Jurkat, Clone E6-1 (cell line): ENCODE measurements at regions not wholly inside any gene's neighbourhood (a gene's known extent, or its start where the extent isn't known, plus 50 kb on each side); places are given as distances from the start of the nearest gene placed in this dataset.
"Not testable (repeated sequence)": the region's sequence is repeated elsewhere in the genome, so short reads cannot be mapped to it uniquely, and the experiment has no call there.

Experiments used
- DNase-seq: peaks from one replicate; pipeline ENCODE4 v3.0.0-alpha.2; 2011; ENCODE audit warnings: low read depth, low spot score
- H3K4me3 ChIP-seq: 2 replicates; pipeline ENCODE4 v1.5.1; 2011; ENCODE audit warnings: mild to moderate bottlenecking, low read length, control low read depth, moderate library complexity

GRCh38 chr2:221741496-221742211 is 169.6 kb upstream of the EPHA4 start:
- H3K4me3 ChIP-seq, result no peak overlapping the region
- DNase-seq, result no peak

- no peak for DNase-seq
Measured at GRCh38 chr2:221731432-221732145, 159.5 kb upstream of the EPHA4 start.

DNA sequence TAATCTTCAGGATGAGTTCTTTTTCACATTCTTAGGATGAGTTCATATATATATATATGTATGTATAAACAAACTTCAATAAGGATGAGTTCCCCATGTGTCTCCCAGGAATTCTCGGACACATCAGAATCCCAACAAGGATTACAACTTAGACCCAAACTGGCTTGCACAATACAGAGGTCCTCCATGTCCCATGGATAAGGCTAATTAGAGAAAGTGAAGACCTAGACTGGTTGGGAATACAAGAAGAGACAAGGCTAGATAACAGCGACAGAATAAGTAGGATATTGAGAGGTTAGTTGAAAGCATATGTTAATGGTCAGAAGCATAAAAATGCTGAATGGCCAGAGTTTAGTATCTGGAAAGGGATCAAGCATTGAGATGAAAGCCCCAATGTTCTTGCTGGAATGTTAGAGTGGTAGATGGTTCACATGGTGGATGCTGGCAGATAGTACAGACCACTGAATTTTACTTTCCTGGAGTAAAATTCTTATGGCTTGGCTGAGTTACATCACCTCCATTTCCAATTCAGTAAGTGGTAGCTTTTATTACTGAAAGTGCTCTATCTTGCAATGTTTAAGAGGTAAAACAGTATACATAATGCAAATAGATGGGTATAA is 154.9 kb upstream of the EPHA4 start:
- DNase-seq, result no peak
- H3K4me3 ChIP-seq, result no peak overlapping the region

More at GRCh38 chr2:221731432-221732145, 159.5 kb upstream of the EPHA4 start:
- no peak overlapping the region for H3K4me3 ChIP-seq

DNA sequence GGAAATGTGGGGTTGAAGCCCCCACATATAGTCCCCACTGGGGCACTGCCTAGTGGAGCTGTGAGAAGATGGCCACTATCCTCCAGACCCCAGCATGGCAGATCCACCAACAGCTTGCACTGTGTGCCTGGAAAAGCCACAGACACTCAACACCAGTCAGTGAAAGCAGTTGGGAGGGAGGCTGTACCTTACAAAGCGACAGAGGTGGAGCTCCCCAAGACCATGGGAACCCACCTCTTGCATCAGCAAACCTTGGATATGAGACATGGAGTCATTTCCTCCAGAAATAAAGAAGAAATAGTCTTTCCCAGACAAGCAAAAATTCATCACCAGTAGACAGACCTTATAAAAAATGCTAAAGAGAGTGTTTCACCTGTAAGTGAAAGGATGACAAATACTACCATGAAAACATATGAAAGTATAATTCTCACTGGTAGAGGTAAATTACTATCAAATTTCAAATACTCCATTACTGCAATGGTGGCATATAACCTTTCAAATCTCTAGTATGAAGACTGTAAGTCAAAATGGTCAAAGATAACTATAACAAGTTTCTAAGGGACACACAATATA is 152.6 kb upstream of the EPHA4 start:
- H3K4me3 ChIP-seq, result no peak overlapping the region
- DNase-seq, result no peak

GRCh38 chr2:221724117-221724516 is 152.0 kb upstream of the EPHA4 start:
- not testable (repeated sequence) for H3K4me3 ChIP-seq, DNase-seq

DNA sequence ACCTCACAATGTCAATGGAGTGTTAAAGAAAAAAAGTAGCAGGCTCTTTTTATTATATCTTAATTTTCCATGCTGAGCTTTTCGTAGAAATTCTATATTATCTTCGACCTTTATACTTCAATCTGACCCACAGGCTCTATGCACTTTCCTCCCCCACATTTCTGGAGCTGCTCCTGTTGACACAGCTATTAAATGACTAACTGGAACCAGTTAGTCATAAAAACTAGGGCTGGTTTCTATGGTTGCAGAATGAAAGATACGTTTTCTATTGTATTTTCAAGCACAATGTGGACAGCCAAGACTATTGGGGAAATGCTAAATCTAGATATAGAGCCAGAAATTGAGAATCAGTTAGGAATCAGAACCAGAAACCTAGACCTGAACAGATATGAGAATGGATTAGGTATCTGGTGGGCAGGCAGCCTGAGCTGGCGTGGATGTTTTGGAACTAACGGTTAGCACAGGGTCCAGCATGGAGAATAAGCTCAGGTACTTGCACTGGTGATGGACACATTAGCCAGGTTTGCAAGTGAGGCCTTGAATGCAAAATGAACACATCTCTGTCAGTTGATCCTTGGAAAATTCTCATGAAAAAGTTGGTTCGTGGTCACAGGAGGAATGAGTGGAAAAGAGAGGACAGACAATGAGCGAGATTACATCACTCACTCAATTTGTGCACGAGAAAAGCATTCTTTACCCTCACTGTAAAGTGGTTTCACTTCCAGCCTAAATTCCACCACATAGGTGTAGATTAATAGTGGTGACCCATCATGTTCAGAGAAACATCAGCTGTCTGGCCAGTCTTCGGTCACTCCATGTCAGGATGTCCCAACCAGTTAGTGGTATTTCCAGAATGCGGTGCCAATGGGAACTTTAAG is 144.6 kb upstream of the EPHA4 start:
- no peak for DNase-seq

GRCh38 chr2:221715523-221716247 is 143.6 kb upstream of the EPHA4 start:
- H3K4me3 ChIP-seq, result no peak overlapping the region
- DNase-seq, result no peak

More for the DNA sequence above, 144.6 kb upstream of the EPHA4 start:
- H3K4me3 ChIP-seq, result no peak overlapping the region

GRCh38 chr2:221710744-221711143 is 138.6 kb upstream of the EPHA4 start:
- no peak for DNase-seq
- H3K4me3 ChIP-seq, result no peak overlapping the region

- DNase-seq, result no peak
Measured at GRCh38 chr2:221708902-221709301, 136.8 kb upstream of the EPHA4 start.

GRCh38 chr2:221705185-221705877 is 133.2 kb upstream of the EPHA4 start:
- no peak for DNase-seq
- no peak overlapping the region for H3K4me3 ChIP-seq

More at GRCh38 chr2:221708902-221709301, 136.8 kb upstream of the EPHA4 start:
- H3K4me3 ChIP-seq, result no peak overlapping the region

DNA sequence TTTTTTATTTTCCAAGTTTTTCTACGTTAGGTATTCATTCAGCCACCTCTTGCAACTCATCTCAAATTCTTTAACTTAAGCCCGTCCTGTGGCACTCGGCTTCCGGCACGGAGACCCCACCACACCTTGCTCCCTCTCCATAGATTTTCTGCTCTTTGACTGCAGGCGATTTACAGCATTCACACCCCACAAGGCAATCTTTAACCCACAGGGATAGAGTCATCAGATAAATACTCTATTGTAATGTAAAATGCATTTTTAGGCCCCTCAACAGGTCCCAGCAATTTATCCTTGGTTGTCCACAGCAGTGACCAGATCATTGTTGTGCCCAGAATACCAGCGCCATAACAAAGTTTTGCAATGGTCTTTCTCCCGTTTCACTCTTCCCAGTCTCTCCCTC is 132.3 kb upstream of the EPHA4 start:
- H3K4me3 ChIP-seq, result no peak overlapping the region
- DNase-seq, result no peak

- no peak for DNase-seq
- no peak overlapping the region for H3K4me3 ChIP-seq
Measured at GRCh38 chr2:221693365-221693764, 121.3 kb upstream of the EPHA4 start.

GRCh38 chr2:221691571-221691970 is 119.5 kb upstream of the EPHA4 start:
- H3K4me3 ChIP-seq, result no peak overlapping the region
- DNase-seq, result no peak

GRCh38 chr2:221689140-221689539 is 117.0 kb upstream of the EPHA4 start:
- DNase-seq, result no peak
- no peak overlapping the region for H3K4me3 ChIP-seq

- H3K4me3 ChIP-seq, result no peak overlapping the region
- DNase-seq, result no peak
Measured at GRCh38 chr2:221680548-221680947, 108.4 kb upstream of the EPHA4 start.

DNA sequence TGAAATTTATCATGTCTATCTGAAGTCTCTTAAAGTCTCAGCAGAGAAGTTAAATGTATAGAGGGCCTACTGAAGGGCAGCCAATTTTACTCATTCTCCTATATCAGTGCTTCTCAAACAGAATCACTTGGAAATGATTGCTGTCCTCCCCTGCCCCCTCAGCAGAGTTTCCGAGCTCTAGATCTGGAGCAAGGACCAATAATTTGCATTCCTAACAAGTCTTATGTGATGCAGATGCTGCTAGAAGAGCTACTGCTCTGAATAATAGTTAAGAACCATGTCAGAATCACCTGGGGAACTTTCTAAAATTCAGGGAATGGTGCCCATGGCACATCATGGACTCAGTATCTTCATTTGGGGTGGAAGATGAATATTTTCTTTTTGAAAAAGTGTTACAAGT is 105.6 kb upstream of the EPHA4 start:
- H3K4me3 ChIP-seq, result no peak overlapping the region
- no peak for DNase-seq

DNA sequence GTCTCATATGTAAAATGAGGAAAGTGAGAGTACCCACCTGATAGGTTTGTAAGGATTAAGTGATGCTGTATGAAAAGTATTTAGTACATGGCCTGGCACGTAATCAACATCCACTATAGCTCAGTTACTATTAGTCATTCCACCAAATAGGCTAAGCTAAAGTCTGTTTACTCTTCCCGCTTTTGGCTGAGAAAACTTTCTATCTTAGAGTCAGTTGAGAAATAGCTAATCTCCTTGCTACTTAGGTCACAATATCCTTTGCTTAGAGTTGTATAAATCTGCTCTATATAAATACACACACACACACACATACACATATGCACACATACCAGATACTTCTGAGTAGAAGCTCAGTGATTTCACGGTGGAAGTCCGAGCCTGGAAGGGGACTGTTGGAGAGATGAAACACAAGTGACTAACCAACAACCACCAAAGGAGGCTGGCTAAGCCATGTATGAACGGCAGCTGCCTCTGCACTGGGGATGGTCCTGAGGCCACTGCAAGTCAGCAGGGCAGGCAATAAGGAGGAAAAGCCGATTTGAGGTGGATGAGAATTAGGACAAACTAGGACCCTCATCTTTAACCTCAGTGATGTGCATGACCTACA is 104.6 kb upstream of the EPHA4 start:
- no peak overlapping the region for H3K4me3 ChIP-seq
- DNase-seq, result no peak
